AG09319 (cell line): ENCODE measurements at regions not wholly inside any gene's neighbourhood (a gene's known extent, or its start where the extent isn't known, plus 50 kb on each side); places are given as distances from the start of the nearest gene placed in this dataset.

Experiments
- DNase-seq: peaks from one replicate; pipeline ENCODE4 v3.0.0-alpha.2; 2010; ENCODE audit warnings: low read depth; ENCODE audit errors: extremely low read depth
- CTCF ChIP-seq: IDR thresholded peaks from 2 replicates; pipeline ENCODE4 v1.5.1; 2011; ENCODE audit warnings: low read depth, mild to moderate bottlenecking, inconsistent platforms, low read length, moderate library complexity

GRCh38 chr11:29395555-29396072 is 621.2 kb downstream of the KCNA4 start:
- no peak for DNase-seq
- no peak for TF ChIP-seq CTCF

- no peak for TF ChIP-seq CTCF
- no peak for DNase-seq
These were observed 627.0 kb downstream of the KCNA4 start for GRCh38 chr11:29389793-29390192.

GRCh38 chr11:29373725-29374124 is 643.1 kb downstream of the KCNA4 start:
- DNase-seq: no peak
- TF ChIP-seq CTCF: no peak

GRCh38 chr11:29368126-29368525 is 648.7 kb downstream of the KCNA4 start:
- no peak for TF ChIP-seq CTCF
- no peak for DNase-seq

- TF ChIP-seq CTCF: no peak
- DNase-seq: no peak
These were observed 652.8 kb downstream of the KCNA4 start for GRCh38 chr11:29364006-29364405.

- no peak for DNase-seq
- no peak for TF ChIP-seq CTCF
These were observed 655.5 kb downstream of the KCNA4 start for GRCh38 chr11:29361369-29361768.

GRCh38 chr11:29353833-29354232 is 663.0 kb downstream of the KCNA4 start:
- DNase-seq: no peak
- no peak for TF ChIP-seq CTCF
